ENCODE measurements at regions not wholly inside any gene's neighbourhood (a gene's known extent, or its start where the extent isn't known, plus 50 kb on each side); places are given as distances from the start of the nearest gene placed in this dataset.

DNA sequence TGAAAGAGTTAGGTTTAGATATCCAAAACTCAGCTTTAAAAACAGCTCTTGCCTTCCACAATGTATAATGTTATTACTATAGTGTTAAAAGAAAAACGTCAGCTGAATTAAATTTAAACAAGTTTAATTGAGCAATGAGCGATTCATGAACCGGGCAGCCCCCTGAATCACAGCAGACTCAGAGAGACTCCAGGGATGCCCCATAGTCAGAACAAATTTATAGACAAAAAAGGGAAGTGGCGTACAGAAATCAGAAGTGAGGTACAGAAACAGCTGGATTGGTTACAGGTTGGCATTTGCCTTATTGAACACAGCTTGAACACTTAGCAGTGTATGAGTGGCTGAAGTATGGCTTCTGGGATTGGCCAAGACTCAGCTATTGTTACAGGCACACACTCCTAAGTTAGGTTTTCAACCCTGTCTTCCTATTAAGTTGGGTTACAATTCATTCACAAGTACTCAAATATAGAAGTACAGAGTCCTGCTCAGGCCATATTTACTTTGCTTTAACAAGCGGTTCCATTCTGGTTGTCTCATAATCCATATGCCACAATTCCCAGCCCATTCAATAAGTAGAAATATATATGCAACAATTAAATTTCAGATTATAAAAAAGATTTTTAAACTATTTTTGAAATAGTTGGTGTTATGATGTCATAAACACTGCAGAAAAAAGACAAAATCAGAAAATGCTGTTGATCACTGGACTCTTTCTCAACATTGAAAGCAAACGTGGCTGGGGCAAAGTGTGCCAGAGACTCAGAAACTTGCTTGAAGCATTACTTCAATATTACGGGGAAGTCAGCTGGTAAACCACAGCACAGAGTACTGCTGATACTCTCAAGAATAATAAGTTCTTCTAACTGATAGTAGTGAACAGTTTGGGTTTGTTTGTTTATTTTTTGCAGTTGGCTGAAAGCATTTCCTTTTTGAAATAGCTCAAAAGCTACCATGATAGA, 459.7 kb downstream of the RAB28 start:
- no peak for DNase-seq

DNA sequence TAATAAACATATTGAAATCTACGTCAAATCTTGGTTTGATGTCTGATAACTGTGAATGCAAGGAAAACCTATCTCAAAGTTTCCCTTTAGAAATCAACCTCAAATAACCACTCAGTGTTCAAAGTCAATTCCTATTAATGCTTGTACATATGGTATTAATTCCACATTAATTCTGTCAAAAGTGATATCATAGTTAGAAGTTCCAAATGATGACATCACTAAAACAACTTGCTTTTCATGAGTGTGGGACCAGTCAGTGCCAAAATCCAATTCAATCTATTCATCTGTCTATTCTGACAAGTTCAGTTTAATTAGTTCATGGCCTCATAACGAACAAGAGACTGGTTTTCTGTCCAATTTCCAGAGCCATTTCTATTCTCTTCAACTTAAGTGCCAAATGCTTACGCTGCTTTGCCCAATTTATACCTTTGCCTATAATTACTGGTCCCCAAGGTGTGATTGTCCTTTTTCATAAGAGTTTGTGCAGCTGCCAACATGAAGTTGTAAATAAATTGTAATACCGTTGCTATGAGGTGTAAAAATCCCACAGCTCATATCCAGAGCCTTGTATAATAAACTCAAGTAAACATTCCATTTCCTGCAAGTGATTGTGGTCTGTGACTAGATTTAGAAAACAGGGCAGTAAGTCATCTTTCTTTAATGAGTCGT, 476.2 kb downstream of the RAB28 start:
- no peak for DNase-seq

DNA sequence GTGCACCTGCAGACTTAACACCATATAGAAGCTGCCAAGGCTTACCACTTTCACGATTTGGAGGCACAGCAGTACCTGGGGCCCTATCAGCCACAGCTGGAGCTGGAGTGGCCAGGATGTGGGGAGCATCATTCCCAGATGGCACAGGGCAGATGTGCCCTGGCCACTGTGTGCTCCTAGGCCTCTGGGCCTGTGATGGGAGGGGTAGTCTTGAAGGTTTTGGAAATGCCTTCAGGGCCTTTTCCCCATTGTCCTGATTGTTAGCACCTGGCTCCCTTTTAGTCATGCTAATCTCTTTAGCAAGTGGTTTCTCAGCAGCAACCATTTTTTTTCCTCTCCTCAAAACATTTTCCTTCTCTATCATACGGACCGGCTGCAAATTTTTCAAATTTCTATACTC, 490.2 kb downstream of the RAB28 start:
- DNase-seq, result no peak

DNA sequence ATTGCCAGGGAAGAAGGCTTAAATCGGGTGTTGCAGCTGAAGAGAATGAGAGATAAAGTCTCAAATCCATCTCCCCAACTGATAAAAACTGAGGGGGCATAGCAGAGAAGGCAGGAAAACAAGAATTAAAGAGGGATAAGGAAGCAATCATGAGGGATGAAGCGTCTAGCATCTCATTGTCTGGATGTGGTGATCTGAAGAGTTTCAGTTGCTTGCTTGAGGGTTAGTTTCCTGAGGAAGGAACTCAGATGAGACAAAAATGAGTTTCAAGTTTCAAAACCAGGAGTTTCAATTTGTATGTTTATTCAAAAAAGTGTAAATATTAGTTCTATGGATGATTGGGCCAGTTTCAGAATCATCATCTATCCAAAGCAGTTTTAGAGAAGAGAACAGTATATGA, 496.9 kb downstream of the RAB28 start:
- DNase-seq, result no peak

DNA sequence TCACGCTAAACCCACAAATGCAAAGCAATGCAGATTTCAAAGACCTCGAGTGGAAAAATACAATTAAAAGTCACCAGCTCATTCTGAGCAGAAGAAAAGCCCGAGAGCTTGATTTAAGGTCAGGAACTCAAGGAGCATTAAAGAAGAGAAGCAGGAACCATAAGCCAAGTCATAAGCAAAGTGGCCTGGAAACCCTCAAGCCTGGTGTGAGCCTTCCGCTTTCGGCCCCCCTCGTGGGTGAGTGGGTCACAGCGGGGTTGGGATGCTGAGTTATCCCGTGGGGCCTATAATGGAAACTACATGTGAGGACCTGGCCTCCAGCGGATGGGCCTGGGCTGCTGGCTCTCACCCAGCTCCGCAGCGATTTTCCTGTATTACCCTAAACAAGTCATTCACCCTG, 504.3 kb downstream of the RAB28 start:
- DNase-seq, result no peak

DNA sequence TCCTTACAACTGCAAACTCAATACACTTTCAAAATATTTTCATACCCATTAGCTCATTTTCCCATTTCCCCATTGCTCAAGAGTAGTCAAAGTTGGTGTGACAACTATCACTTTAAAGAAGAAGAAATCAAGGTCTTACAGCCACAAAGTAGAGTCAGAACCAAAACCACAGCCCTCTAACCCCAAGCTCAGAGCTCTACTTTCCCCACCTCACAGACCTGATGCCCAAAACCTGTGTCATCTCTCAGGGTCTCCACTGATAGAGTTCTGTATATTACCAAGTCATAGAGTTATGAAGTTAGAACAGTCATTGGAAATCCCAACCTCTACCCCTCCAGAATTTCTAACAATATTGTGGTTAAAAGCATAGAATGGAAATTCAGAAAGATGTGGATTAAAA, 505.8 kb downstream of the RAB28 start:
- DNase-seq, result no peak

DNA sequence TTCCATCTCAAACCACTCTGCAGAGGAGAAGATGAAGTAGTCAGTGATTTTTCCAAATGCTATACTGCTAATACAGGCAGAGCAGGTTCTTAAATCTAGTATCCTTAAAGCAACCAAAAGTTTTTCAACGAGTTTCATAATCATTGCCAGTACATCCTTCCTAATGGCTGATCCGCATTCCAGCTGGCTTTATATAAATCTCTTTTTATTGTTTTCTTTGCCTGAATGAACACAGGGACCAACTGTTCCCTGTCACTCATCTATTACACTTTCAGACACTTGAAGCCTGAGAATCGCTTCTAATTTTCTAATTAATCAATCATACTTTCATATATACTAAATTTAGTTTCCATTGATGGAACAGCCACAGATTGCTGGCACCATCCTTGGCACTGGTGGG, 508.6 kb downstream of the RAB28 start:
- no peak for DNase-seq

DNA sequence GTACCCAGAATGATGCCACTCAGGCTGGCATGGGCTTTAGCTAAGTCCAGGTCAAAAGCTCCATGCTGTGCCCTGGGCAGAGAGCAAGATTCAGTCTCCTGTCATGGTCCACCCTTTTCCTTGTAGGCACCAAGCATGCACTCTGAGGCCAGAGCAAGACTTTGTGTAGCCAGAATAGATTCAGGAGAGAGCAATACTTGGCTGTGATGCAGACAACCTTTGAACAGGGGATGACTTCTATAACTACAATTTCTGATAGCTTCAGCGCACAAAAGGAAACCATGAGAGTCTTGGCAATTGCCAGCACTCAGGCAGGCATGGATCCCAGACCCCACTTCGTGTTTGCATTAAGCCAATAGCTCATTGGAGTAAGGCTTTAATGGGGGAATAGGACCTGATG, 510.6 kb downstream of the RAB28 start:
- no peak for DNase-seq

DNA sequence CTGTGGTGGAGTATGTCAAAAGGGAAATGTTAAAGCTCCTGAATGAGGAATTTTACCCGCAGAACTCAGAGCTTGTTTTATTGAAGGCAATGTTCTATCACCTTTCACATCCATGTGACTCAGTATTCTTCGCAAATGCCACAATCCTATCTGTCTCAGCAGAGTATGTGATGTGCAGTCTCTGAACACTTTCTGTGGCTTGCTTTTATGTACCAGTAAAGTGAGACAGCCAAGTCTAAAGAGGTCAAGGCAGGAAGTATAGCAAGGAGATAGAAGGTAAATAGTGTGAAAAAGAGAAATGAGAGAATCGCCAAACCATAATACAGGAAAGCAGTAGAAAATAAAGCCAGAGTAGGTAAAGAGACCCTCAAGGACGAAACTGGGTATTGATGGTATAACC, 515.8 kb downstream of the RAB28 start:
- DNase-seq, result no peak

DNA sequence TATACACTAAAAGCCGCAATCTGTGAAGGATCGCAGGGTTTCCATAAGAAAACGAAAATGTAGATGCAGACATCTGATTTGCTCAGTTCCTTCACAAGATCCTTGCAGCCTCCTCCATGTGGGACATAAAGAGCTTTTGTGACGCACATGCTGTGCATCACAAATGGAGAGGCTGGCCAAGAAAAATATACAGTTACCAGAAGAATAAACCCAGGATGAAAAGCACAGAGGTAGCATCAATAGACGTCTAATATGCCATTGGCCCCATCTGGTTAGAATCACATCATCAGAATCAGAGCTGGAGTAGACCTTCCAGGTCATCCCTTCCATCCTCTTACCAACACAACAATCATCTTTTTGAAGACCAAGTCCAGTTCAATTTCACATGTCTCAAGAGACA, 517.4 kb downstream of the RAB28 start:
- no peak for DNase-seq

DNA sequence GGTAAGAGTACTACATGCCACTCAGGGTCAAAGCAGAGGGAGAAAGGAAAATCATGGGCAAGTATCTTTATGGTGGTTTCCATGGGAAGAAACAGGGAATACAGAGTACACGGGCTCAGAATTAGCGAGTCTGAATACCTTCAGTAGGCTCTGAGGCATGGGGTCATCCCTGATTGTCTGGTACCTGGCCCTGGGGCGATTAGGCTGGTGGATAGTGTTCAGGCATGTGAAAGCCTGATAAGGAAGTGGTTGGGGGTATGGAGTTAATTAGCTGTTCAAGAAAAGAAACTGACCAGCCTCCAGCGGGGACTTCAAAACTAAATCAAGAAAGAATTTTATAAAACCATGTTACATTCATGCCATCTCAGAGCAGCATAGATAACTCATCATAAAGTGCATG, 518.8 kb downstream of the RAB28 start:
- DNase-seq, result no peak

DNA sequence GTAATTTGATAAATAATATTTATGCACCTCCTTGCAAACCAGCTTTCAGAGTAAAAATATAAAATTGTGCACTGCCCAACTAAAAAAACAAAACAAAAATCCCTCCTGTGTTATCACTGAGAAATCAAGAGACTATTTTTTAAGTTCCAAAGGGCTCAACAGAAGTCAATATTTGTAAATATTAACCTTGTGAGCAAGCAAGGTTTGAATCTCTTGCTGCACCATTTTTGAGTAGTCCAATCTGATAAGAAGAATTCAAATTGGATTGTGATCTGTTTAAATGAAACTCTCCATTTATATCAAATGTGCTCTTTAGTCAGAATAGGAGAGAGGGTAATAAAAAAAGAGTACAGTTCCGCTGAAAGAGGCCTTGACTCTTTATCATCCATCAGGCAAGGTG, 520.2 kb downstream of the RAB28 start:
- DNase-seq, result no peak

DNA sequence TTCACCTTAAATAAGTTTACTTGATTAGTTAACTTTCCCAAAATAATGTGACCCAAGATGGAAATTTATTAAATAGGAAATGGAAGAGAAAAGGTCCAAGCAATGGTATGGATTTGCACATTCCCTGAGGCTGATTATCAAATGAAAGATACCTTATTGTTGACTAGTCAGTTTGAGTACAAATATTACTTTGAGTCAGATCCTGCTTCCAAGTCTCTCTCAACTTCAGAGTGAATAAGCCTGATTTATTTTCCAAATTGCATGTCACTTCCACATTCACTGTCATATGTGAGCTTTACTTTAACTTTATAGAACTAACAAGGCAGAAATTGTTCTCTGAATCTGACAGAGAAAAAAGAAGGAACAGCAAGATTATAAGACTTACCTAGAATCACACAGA, 520.8 kb downstream of the RAB28 start:
- no peak for DNase-seq

DNA sequence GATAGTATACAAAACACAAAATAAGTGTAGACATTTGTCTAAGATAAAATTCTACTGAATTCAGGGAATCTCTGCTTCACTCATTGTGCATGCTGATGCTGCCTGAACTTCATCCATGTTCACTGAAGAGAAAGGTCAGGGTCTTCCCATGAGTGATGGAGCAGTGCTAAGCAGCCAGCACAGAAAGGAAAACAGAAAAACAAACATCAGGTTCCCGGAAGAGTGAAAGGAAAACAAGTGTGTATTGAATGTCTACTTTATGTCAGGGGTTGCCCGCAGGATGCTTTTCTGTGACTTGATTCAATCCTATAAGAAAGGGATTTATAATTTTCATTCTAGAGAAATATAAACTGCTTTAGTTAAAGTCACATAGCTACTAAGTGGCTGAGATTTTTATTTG, 522.4 kb downstream of the RAB28 start:
- DNase-seq, result no peak

DNA sequence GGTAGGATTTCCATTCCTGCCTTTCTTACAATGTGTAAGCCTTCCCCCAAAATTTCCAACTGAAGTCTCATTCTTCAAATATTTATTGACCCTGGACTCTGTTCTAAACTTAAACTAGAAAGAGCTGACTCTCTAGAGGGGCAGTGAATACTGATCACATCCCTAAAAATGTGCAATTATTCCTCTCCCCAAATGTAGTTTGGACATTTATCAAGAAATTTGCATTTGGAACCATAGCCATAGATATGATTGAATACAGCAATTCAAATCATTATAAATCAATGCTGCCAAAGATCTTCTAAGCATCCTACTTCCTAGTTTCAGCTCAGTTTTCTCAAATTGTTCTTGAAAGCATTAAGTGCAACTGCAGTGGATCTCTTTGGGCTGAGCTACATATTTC, 525.7 kb downstream of the RAB28 start:
- no peak for DNase-seq

DNA sequence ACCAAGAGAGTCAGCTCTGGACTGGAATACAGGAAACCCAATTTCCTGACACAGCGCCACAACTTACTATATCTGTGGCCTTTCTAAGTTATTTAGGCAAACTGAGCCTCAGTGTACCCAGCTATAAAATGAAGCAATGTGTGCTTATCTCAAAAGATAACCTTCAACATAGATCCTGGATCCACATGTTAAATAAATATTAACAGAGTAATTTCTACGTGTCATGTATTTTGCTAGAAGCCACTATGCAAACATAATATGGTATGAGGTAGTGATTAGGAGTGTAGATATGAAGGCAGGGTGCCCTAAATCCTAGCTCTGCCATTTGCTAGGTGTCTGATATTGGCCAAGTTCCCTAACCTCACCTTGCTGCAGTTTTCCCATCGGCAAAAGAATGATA, 527.0 kb downstream of the RAB28 start:
- DNase-seq, result no peak

DNA sequence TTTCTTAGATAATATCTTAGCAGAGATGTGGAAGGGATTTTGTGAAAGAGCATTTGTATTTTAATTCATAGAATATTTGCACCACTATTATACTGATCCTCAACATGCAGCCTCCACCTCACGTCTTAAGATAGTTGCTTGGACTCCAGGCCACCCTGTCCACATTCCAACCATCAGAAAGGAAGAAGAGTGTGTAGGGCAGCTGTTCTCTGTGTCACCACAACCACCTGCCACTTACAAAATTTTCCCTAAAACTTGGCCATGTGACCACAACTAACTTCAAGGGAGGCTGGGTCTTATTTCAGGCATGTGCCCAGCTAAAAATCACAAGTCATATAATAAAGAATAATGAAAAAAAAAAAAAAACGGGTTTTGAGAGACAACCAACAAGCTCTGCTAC, 528.1 kb downstream of the RAB28 start:
- DNase-seq, result no peak

DNA sequence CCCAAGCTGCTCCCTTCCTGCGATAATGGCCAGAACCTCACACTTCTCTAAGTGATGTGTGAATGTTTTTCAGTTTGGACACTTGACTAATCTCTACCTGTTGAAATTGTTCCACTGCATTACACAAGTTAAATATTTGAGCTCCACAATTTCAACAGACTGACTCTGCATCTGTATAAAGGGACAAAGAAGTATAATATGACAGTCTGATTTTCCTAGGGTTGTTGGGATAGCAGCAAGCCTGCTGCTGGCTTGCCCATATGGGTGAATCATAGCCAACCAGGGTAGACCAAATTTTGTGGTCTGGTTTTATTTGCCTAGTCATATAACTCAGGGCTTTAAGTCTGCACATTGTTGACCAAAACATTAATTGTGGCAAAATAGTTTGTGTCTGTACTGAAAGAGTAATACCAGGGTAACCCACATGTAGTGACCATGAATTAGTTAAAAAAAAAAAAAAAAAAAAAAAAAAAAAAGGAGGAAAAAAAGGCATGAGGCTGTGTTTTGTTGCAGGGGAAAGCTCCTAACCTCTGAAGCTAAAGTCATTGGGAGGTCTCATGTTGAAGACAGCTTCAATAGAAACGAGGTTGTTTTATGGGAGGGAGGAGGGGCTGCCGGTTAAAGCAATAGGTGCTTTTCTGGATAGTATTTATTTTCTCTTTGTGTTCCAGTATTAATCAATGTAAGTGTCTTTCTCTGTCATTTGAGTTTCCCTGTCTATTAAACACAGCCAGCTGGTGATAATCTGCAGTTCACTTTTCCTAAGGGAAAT, 534.2 kb downstream of the RAB28 start:
- DNase-seq, result no peak

DNA sequence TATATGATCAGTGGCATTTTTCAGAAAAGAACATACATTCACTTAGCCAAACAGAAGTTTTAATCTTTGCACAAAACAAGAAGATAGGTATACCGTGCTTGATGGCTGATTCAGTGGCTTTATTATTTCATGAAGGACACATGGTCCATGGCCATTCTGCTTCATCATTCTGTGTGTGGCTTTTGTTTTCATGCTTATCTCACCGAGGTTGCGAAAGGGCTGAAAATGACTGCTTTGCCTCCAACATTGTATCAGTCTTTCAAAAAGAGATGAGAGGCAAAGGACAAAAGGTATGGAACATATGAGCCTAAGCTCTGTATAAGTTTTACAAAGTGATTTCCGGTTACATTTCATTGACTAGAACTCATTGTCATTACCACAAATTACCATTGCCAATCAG, 541.1 kb downstream of the RAB28 start:
- DNase-seq, result no peak

DNA sequence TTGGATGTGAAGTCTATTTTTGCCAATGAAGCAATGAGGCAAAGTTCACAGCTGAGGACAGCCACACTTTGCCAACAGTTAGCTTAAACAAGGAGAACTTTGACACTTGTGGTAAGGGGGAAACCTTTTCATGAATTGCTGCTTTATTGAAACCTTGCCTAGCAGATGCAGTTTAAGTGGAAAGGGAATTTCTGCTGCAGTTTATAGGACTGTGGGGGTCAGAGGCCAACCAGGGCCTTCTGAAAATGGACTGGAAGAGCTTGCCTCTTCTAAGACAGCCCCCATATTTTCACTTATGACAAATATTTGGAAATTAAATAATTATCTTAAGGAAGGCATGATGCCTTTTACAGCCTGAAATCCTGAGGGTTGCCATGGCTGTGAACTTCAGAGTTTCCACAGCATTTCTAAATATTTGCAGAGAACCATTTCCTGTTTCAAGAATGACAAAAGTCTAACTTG, 550.3 kb downstream of the RAB28 start:
- DNase-seq, result no peak

DNA sequence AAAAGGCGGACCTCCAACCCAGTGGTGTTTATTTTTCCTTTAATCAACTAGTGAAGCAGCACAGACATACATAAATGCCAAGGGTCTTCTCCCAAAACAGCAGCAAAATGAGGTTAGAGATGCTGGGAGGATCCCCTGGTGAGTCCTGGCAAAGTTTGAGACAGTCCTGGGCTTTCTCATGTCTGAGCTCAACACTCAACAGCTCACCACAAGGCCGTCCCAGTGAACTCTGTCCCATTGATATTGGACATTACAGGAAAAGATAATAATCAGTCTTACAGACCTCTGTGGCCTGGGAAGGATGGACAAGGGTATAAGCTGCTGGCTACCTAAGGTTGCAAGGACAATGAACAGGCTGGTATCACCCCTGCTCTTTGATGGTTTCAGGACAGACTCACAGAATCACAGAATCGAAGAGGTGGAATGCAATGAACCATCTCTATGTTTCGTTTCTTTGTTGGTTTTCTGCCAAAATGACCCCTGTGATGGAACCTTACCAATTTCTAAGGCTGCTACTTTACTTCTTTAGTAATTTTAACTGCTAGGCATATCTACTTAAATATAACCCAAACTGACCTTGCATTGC, 551.8 kb downstream of the RAB28 start:
- no peak for DNase-seq

DNA sequence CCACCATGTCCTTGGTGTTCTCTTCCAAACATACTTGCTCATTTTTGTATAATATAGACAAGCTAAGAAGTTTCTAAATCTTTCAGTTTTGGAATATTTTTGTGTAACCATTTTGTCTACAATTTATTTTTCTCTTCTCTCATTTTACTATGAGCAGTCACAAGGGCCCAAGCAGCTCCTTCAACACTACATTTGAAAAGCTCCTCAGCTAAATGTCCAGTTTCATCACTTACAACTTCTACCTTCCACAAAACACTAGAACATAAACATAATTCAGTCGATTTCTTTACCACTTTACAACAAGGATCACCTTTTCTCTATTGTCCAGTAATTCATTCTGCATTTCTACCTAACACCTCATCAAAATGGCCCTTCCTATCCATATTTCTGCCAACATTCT, 554.4 kb downstream of the RAB28 start:
- DNase-seq, result no peak

DNA sequence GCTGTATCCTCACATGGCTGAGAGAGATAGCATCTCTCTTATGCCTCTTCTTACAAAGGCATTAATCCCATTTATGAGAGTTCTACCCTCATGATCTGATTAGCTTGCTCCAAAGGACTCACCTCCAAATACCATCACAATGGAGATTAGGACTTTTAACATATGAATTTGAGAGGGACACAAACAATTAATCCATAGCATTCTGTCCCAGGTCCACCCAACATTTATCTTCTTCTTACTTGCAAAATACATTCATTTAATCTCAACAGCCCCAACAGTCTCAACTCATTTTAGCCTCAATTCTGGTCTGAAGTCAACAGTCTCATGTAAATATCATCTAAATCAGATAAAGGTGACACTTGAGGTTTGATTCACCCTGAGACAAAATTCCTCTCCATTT, 555.4 kb downstream of the RAB28 start:
- no peak for DNase-seq

All from inflammatory macrophage (primary cell).